ENCODE measurements at regions not wholly inside any gene's neighbourhood (a gene's known extent, or its start where the extent isn't known, plus 50 kb on each side); places are given as distances from the start of the nearest gene placed in this dataset.

DNA sequence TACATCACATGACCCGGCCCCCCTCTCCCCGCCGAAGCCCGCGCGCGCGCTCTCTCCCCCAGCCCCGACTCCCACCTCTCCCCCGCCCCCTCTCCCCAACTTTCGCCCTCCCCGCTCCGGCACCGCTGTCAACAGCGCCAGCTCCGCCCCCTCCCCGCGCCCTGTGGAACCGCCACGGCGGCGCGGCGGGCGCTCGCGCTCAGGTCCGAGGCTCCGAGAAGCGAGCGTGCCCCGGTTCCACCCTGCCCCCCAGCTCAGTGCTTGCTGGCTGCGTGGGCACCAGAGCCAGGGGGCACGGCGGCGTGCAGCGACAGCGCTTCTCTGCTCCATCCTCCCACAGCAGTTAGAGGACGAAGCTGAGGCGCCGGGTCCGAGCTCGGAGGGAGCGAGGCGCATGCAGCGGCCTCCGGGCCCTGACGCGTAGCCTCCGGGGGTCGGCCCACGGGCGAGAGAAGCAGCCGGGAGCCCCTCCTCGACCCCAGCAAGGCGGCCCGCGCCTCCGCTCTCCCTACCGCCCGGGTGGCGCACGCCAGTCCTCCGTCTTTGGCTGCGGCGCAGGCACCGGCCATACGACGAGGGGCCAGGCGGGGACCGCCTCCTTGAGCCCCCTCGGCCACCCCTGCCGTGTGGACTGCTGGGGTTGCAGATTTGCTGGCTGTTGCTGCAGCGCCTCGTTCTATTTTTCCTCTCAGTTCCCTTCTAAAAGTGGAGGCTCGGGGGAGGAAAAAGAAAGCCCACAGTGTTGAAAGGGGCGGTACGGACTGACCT, 109.5 kb downstream of the KCNRG start:
- Histone ChIP-seq H3K36me3 (ENCODE audit: control insufficient read depth in 1 of 2, insufficient read depth in 2 of 2, low read length in 2 of 2) (peaks cover 0 to 18% of the 10 kb centered on the region in 2 donors), H3K4me1 (ENCODE audit: control insufficient read depth in 1 of 2, insufficient read depth in 2 of 2, low read length in 2 of 2) (peaks cover 3 to 26% of the 10 kb centered on the region in 2 donors), H3K4me3 (ENCODE audit: low read depth in 1 of 2, low read length in 2 of 2) (peak overlapping the region; percentile 73 to 91), H3K27me3 (ENCODE audit: low read depth, low read length) (peaks cover 14% of the 10 kb centered on the region), H3K27ac (ENCODE audit: low read length) (peak overlapping the region; percentile 93), H3K9me3 (ENCODE audit: control insufficient read depth in 1 of 2, low read length in 2 of 2) (no peaks in the 10 kb centered on the region)

DNA sequence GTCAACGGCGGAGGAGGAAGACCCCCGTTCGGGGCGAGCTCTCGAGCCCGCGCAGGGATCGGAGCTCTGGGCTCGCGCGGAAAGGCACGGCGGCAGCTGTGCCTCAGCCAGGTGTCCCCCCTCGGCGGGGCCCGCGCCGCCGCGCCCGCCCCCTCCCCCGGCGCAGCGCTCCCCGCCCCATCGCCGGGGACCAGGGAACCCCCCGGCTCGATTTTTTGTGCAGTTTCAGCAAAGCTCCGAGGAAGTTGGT, 110.0 kb downstream of the KCNRG start:
- H3K4me3 ChIP-seq (ENCODE audit: low read depth in 1 of 2, low read length in 2 of 2), result peak overlapping the region; percentile 73 to 91
- peaks cover 20% of the 10 kb centered on the region for H3K27me3 ChIP-seq (ENCODE audit: low read depth, low read length)
- H3K36me3 ChIP-seq (ENCODE audit: control insufficient read depth in 1 of 2, insufficient read depth in 2 of 2, low read length in 2 of 2), result peaks cover 0 to 18% of the 10 kb centered on the region in 2 donors
- H3K27ac ChIP-seq (ENCODE audit: low read length), result peak overlapping the region; percentile 93
- H3K4me1 ChIP-seq (ENCODE audit: control insufficient read depth in 1 of 2, insufficient read depth in 2 of 2, low read length in 2 of 2), result peaks cover 3 to 31% of the 10 kb centered on the region in 2 donors
- no peaks in the 10 kb centered on the region for H3K9me3 ChIP-seq (ENCODE audit: control insufficient read depth in 1 of 2, low read length in 2 of 2)

DNA sequence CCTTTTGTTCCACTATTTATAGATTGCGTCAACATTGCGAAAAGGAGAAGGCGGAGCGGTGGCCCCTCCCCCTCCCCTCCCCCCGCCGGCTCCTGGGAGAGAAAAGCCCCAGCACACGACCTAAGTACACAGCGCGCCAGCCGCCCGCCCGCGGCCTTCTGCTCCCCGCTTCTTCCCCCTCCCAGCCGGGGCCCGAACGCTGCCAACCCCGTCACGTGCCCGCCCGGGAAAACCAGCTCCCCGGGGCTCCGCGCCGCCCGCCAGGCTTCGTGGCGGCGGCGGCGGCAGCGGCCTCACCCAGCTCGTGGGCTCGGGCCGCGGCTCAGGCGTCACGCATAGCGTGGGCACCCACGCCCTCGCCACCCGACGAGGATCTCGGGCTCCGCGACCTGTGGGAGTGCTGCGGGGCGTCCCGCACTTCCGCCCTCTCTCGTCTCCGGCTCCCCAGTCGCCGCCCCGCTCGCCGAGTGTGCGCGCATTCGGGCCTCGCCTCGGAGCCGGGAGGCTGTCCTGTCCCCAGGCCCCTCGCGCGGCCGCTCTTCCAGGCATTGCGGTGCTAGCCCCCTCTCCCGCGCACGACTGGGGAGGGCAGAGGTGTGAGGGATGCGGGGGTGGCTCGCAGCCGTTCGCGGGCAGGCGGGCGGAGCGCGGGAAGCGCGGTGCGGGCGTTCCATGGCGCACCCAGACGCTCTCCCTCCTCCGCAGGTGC, 110.5 kb downstream of the KCNRG start:
- H3K4me1 ChIP-seq (ENCODE audit: control insufficient read depth in 1 of 2, insufficient read depth in 2 of 2, low read length in 2 of 2), result peaks cover 3 to 36% of the 10 kb centered on the region in 2 donors

DNA sequence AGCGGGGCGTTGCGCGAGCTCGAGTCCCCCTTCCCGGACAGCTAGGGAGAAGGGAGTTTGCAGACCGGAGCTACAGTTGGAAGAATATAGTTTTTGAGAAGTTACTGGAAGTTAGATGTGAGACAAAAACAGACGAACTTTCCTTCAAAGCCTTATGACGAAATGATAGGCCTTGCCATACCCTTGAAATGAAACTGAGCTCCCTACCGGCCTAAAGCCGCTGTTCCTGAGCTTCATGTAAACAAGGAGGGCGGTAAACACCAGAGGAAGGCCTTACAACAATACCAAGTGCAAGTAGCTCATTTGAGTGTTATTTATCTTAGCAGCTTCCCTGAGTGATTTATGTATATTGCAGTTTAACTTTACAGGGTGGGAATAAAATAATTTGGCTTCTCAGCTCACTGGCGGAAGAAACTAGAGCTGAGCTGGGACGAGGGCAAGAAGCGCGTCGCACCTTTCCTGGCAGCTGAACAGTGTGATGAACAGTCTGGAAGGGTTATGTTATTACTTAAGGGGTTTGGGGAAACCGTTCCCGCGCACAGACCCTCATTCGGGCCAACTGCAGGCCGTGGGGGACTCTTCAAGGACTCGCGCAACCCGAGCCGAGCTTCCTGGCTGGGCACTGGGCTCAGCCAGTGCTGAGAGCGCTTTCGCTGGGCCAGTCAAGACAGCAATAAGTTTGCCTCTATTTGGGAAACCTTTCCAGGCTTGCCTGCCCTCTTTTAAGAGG, 111.2 kb downstream of the KCNRG start:
- peaks cover 0 to 18% of the 10 kb centered on the region in 2 donors for H3K36me3 ChIP-seq (ENCODE audit: control insufficient read depth in 1 of 2, insufficient read depth in 2 of 2, low read length in 2 of 2)
- peak overlapping the region; percentile 90 for H3K27ac ChIP-seq (ENCODE audit: low read length)
- peaks cover 3 to 35% of the 10 kb centered on the region in 2 donors for H3K4me1 ChIP-seq (ENCODE audit: control insufficient read depth in 1 of 2, insufficient read depth in 2 of 2, low read length in 2 of 2)
- H3K27me3 ChIP-seq (ENCODE audit: low read depth, low read length), result peaks cover 31% of the 10 kb centered on the region
- H3K9me3 ChIP-seq (ENCODE audit: control insufficient read depth in 1 of 2, low read length in 2 of 2), result no peaks in the 10 kb centered on the region
- H3K4me3 ChIP-seq (ENCODE audit: low read depth in 1 of 2, low read length in 2 of 2), result peak overlapping the region; percentile 73 to 91

More for the DNA sequence above, 110.5 kb downstream of the KCNRG start:
- H3K4me3 ChIP-seq (ENCODE audit: low read depth in 1 of 2, low read length in 2 of 2), result peak overlapping the region; percentile 73 to 91
- peaks cover 24% of the 10 kb centered on the region for H3K27me3 ChIP-seq (ENCODE audit: low read depth, low read length)
- peak overlapping the region; percentile 93 for H3K27ac ChIP-seq (ENCODE audit: low read length)
- no peaks in the 10 kb centered on the region for H3K9me3 ChIP-seq (ENCODE audit: control insufficient read depth in 1 of 2, low read length in 2 of 2)
- H3K36me3 ChIP-seq (ENCODE audit: control insufficient read depth in 1 of 2, insufficient read depth in 2 of 2, low read length in 2 of 2), result peaks cover 0 to 18% of the 10 kb centered on the region in 2 donors

DNA sequence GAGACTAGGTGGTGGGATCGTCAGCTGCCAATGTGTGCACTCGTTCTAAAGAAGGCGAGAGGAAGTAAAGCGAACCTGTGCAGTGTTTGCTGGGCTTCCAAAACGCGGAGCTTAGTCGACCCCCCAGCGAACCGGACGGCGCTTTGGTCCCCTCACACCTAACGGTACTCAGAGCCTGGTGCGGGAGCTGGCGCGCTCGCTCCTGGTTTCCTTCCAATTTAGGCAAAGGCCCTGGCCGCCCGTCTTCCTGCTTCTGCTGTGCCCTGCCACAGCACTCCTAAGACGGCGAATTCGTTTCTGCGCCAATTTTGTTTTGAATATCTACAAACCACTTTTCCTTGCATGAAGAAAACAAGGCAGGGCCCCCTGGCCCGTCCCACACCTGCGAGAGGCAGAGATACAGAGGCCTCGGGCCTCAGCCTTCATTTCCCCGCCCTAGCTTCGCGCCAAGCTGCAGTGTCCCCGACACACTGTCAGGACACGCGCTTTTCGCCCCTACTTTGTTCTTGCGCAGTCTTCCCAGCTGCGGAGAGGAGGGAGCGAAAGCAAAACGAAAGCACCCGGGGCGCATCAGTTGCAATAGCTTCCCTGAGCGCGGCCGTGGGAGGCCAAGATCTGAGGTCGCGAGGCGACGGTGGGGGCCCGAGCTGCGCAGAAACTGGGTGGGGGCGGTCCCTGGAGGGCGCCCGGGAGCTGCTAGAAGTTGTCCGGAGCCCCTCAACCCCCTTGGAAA, 111.9 kb downstream of the KCNRG start:
- no peaks in the 10 kb centered on the region for H3K9me3 ChIP-seq (ENCODE audit: control insufficient read depth in 1 of 2, low read length in 2 of 2)
- peak overlapping the region; percentile 73 to 91 for H3K4me3 ChIP-seq (ENCODE audit: low read depth in 1 of 2, low read length in 2 of 2)
- H3K4me1 ChIP-seq (ENCODE audit: control insufficient read depth in 1 of 2, insufficient read depth in 2 of 2, low read length in 2 of 2), result peaks cover 0 to 28% of the 10 kb centered on the region in 2 donors
- H3K27ac ChIP-seq (ENCODE audit: low read length), result no peak overlapping the region
- H3K36me3 ChIP-seq (ENCODE audit: control insufficient read depth in 1 of 2, insufficient read depth in 2 of 2, low read length in 2 of 2), result peaks cover 0 to 18% of the 10 kb centered on the region in 2 donors
- H3K27me3 ChIP-seq (ENCODE audit: low read depth, low read length), result peaks cover 38% of the 10 kb centered on the region

DNA sequence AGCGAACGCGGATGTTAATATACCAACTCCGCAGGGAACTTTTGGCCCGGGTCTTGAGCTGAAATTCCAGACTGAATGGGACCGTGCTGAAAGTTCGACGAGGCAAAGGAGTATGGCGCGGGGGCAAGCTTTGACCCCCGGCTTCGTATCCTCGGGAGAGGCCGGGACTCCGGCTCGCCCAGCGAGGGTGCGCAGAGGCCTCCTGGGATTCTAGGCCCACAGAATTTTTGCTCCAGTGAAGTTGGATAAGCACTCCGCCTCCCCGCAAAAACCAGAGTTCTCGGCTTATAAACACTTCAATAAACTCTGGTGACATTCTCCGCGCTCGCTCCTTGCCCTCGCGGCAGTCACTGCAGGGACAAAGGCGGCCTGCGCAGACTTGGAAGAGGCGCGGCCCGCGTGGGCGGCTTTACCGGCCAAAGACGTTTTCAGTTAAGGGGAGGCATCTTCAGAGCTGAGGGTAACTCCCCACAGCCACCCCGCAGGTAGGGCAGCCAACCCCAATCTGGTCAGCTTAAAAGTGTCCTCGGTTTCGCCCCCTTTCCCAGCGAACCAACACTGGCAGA, 112.6 kb downstream of the KCNRG start:
- peaks cover 0 to 24% of the 10 kb centered on the region in 2 donors for H3K4me1 ChIP-seq (ENCODE audit: control insufficient read depth in 1 of 2, insufficient read depth in 2 of 2, low read length in 2 of 2)
- peaks cover 0 to 18% of the 10 kb centered on the region in 2 donors for H3K36me3 ChIP-seq (ENCODE audit: control insufficient read depth in 1 of 2, insufficient read depth in 2 of 2, low read length in 2 of 2)
- no peaks in the 10 kb centered on the region for H3K9me3 ChIP-seq (ENCODE audit: control insufficient read depth in 1 of 2, low read length in 2 of 2)
- H3K4me3 ChIP-seq (ENCODE audit: low read depth in 1 of 2, low read length in 2 of 2), result peak overlapping the region; percentile 73 to 91
- H3K27ac ChIP-seq (ENCODE audit: low read length), result no peak overlapping the region
- H3K27me3 ChIP-seq (ENCODE audit: low read depth, low read length), result peaks cover 45% of the 10 kb centered on the region

DNA sequence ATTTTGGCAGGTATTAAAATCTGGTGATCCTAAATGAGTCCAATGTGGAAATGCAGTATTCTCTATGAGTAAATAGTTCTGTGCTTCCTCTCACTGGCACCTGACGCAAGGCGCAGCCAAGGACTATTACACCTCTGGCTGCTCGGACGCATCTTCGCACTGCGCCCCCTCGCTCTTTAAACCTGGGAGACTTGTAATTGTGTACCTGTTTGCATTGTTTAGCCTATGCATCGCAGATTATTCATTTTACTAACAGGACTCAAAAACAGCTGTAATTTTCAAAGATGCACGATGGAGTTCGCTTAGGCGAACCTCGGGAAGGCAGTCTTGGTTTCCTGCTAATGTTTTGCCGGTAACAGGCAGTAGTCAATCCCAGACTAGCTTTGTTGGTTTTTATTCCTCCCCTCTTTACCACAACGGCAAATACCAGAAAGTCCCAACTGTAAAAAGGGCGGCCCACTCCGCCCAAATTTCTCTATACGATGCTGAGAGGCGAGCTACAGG, 113.2 kb downstream of the KCNRG start:
- H3K27me3 ChIP-seq (ENCODE audit: low read depth, low read length), result peaks cover 51% of the 10 kb centered on the region
- H3K27ac ChIP-seq (ENCODE audit: low read length), result no peak overlapping the region
- no peak overlapping the region for H3K4me3 ChIP-seq (ENCODE audit: low read depth in 1 of 2, low read length in 2 of 2)
- H3K4me1 ChIP-seq (ENCODE audit: control insufficient read depth in 1 of 2, insufficient read depth in 2 of 2, low read length in 2 of 2), result peaks cover 0 to 20% of the 10 kb centered on the region in 2 donors
- no peaks in the 10 kb centered on the region for H3K9me3 ChIP-seq (ENCODE audit: control insufficient read depth in 1 of 2, low read length in 2 of 2)
- peaks cover 0 to 17% of the 10 kb centered on the region in 2 donors for H3K36me3 ChIP-seq (ENCODE audit: control insufficient read depth in 1 of 2, insufficient read depth in 2 of 2, low read length in 2 of 2)

DNA sequence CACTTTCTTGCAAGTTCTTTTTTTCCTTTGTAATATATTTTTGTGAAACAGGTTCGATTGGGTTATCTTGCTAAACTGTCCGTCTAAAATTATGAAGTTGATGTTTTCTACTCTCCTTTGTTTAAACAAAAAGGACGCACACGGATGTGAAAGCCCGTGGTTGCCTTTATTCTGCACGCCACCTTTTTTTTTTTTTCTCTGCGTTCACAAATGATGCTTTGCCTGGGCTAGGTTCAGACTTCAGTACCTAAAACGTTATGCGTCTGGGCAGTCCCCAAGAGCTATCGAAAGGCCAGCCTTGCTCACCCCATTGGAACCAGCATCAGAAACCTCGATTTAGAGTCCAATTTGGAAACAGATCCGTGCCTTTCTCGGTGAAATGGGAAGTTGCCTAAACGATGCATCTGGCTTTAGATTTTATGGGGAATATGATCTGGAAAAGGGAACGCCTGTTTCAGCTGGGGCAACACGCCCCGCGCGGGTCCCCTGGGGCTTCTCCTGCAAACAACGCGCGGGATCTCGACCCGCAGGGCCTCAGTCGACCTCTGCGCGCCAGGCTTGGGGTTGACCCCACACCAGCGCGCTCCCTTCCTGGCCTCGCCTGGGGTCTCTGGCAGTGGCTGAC, 113.9 kb downstream of the KCNRG start:
- peak overlapping the region; percentile 42 to 55 for H3K4me3 ChIP-seq (ENCODE audit: low read depth in 1 of 2, low read length in 2 of 2)
- H3K27me3 ChIP-seq (ENCODE audit: low read depth, low read length), result peaks cover 53% of the 10 kb centered on the region
- H3K27ac ChIP-seq (ENCODE audit: low read length), result no peak overlapping the region

DNA sequence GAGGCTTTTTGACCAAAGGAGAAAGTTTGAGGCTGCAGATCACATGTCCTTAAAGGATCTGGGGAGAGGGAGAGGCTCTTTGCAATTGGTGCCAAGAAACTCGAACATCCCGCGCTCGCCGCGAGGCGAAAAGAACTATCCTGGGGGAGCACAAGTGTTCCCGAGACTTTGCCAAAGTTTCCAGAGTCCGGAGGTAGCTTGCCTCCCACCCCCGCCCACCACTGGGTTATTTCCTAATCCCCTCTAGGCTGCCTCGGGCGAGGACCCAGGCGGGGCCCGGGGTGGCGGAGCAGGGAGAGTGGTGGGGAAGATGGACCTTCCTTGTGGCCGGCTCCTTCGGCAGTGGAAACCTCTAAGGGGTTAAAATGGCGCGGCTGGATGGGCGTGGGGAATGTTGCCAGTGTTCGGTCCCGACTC, 114.5 kb downstream of the KCNRG start:
- peak overlapping the region; percentile 42 to 55 for H3K4me3 ChIP-seq (ENCODE audit: low read depth in 1 of 2, low read length in 2 of 2)
- H3K9me3 ChIP-seq (ENCODE audit: control insufficient read depth in 1 of 2, low read length in 2 of 2), result no peaks in the 10 kb centered on the region
- H3K27ac ChIP-seq (ENCODE audit: low read length), result no peak overlapping the region
- peaks cover 0 to 20% of the 10 kb centered on the region in 2 donors for H3K4me1 ChIP-seq (ENCODE audit: control insufficient read depth in 1 of 2, insufficient read depth in 2 of 2, low read length in 2 of 2)
- peaks cover 55% of the 10 kb centered on the region for H3K27me3 ChIP-seq (ENCODE audit: low read depth, low read length)
- peaks cover 0 to 8% of the 10 kb centered on the region in 2 donors for H3K36me3 ChIP-seq (ENCODE audit: control insufficient read depth in 1 of 2, insufficient read depth in 2 of 2, low read length in 2 of 2)

More for the DNA sequence above, 113.9 kb downstream of the KCNRG start:
- Histone ChIP-seq H3K9me3 (ENCODE audit: control insufficient read depth in 1 of 2, low read length in 2 of 2) (no peaks in the 10 kb centered on the region), H3K36me3 (ENCODE audit: control insufficient read depth in 1 of 2, insufficient read depth in 2 of 2, low read length in 2 of 2) (peaks cover 0 to 11% of the 10 kb centered on the region in 2 donors), H3K4me1 (ENCODE audit: control insufficient read depth in 1 of 2, insufficient read depth in 2 of 2, low read length in 2 of 2) (peaks cover 0 to 20% of the 10 kb centered on the region in 2 donors)

All from muscle layer of duodenum (tissue), 2 donors.